ENCODE measurements at regions not wholly inside any gene's neighbourhood (a gene's known extent, or its start where the extent isn't known, plus 50 kb on each side); places are given as distances from the start of the nearest gene placed in this dataset.

GRCh38 chr6:92806254-92806653 is 613.1 kb downstream of the EPHA7 start:
- DNase-seq = no peak

GRCh38 chr6:92791403-92791802 is 628.0 kb downstream of the EPHA7 start:
- DNase-seq = no peak

- DNase-seq = no peak
These were observed 629.0 kb downstream of the EPHA7 start for GRCh38 chr6:92790381-92790780.

GRCh38 chr6:92784235-92784634 is 635.1 kb downstream of the EPHA7 start:
- no peak for DNase-seq

GRCh38 chr6:92779746-92780145 is 639.6 kb downstream of the EPHA7 start:
- DNase-seq = no peak

- DNase-seq = no peak
These were observed 642.1 kb downstream of the EPHA7 start for GRCh38 chr6:92777146-92777740.

- no peak for DNase-seq
These were observed 648.8 kb downstream of the EPHA7 start for GRCh38 chr6:92770540-92770939.

- DNase-seq = no peak
These were observed 652.3 kb downstream of the EPHA7 start for GRCh38 chr6:92767101-92767500.

GRCh38 chr6:92763680-92764079 is 655.7 kb downstream of the EPHA7 start:
- no peak for DNase-seq

- no peak for DNase-seq
These were observed 656.1 kb downstream of the EPHA7 start for GRCh38 chr6:92763274-92763584.

GRCh38 chr6:92762443-92763273 is 656.7 kb downstream of the EPHA7 start:
- no peak for DNase-seq

GRCh38 chr6:92759178-92759577 is 660.2 kb downstream of the EPHA7 start:
- no peak for DNase-seq

- DNase-seq = no peak
These were observed 661.4 kb downstream of the EPHA7 start for GRCh38 chr6:92757925-92758324.

- no peak for DNase-seq
These were observed 662.4 kb downstream of the EPHA7 start for GRCh38 chr6:92756912-92757311.

- no peak for DNase-seq
These were observed 665.4 kb downstream of the EPHA7 start for GRCh38 chr6:92753956-92754355.

- no peak for DNase-seq
These were observed 667.2 kb downstream of the EPHA7 start for GRCh38 chr6:92752114-92752513.

- DNase-seq = no peak
These were observed 671.2 kb downstream of the EPHA7 start for GRCh38 chr6:92748131-92748530.

- DNase-seq = no peak
These were observed 681.4 kb downstream of the EPHA7 start for GRCh38 chr6:92737983-92738382.

GRCh38 chr6:92723390-92723931 is 695.9 kb downstream of the EPHA7 start:
- DNase-seq = no peak

GRCh38 chr6:92719773-92720172 is 699.6 kb downstream of the EPHA7 start:
- no peak for DNase-seq

GRCh38 chr6:92716638-92717037 is 702.7 kb downstream of the EPHA7 start:
- no peak for DNase-seq

GRCh38 chr6:92715991-92716390 is 703.4 kb downstream of the EPHA7 start:
- DNase-seq = no peak

GRCh38 chr6:92714346-92714745 is 705.0 kb downstream of the EPHA7 start:
- DNase-seq = no peak

- DNase-seq = no peak
These were observed 709.3 kb downstream of the EPHA7 start for GRCh38 chr6:92710048-92710447.

- no peak for DNase-seq
These were observed 710.4 kb downstream of the EPHA7 start for GRCh38 chr6:92708945-92709344.

All from stimulated activated CD4-positive, alpha-beta T cell treated with anti-CD3 and anti-CD28 coated beads, Interleukin-2, amount 100 ng/mL, for 24 hours (primary cell).